HG03558 (cell line): ENCODE measurements at regions not wholly inside any gene's neighbourhood (a gene's known extent, or its start where the extent isn't known, plus 50 kb on each side); places are given as distances from the start of the nearest gene placed in this dataset.

ENCODE experiments used
- ATAC-seq: cut with Tn5 transposase; IDR thresholded peaks from one replicate; pipeline ENCODE4 v1.9.1; 2021; ENCODE audit warnings: moderate number of reproducible peaks; ENCODE audit not compliant: unreplicated experiment; ENCODE audit errors: extremely low read depth

DNA sequence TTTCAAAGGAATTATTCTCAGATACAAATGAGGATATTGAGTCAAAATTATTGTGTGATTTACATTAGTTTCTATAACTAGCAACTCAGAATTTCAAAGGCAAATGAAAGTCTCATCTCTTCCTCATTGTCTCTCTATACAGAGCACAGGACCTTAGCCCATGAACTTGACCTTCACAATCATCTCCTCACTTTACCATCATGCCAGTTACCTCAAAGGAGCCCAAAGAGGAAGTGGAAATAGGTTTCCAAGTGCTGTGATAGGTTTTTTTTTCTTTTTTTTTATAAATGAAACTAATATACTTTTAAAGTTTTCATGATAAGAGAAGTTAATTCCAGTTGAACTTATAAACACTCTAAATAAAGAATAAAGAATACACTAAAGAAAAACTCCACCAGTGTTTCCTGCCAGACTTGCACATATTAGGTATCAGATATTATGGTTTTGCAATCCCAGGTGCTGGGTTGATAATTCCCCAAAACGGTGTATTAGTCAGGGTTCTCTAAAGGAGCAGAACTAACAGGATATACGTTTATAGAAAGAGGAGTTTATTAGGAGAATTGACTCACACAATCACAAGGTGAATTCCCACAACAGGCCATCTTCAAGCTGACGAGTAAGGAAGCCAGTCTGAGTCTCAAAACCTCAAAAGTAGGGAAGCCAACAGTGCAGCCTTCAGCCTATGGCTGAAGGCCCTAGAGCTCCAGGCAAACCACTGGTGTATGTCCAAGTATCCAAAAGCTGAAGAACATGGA lies 50.1 kb upstream of the ADAMTS16 start:
- ATAC-seq = no peak
